B cell (primary cell): ENCODE measurements at regions not wholly inside any gene's neighbourhood (a gene's known extent, or its start where the extent isn't known, plus 50 kb on each side); places are given as distances from the start of the nearest gene placed in this dataset.

Experiments used
- ATAC-seq: fragments of 200-7000 bp; cut with Tn5 transposase; one replicate; pipeline ENCODE4 v1.10.0; 2021; ENCODE audit warnings: low read depth, mild to moderate bottlenecking, moderate number of reproducible peaks, moderate library complexity
- CTCF ChIA-PET: fragments of 350-600 bp; sonication (Branson Sonifier 250); formaldehyde crosslinking; loops from one replicate; lab custom pipeline; 2021; ENCODE audit warnings: antibody characterized with exemption, inconsistent platforms; lab: Charles Lee
- POLR2A ChIA-PET: fragments of 350-600 bp; sonication (Branson Sonifier 250); formaldehyde crosslinking; loops from one replicate; lab custom pipeline; 2021; ENCODE audit warnings: antibody characterized with exemption; lab: Charles Lee
- DNase-seq: peaks from one replicate; pipeline ENCODE4 v3.0.0; 2013
- H2AFZ ChIP-seq: 2 replicates; pipeline ENCODE4 v1.6.1; 2012; ENCODE audit warnings: mild to moderate bottlenecking, low read depth, low read length; ENCODE audit not compliant: insufficient read depth, poor library complexity, severe bottlenecking
- H3K27ac ChIP-seq, 2 donors: 1 replicate in 1 of 2; 2 replicates in 1 of 2; pipeline ENCODE4 v1.5.1; 2012 to 2013; ENCODE audit warnings: low read length in 2 of 2, mild to moderate bottlenecking in 2 of 2, moderate library complexity in 1 of 2
- H3K27me3 ChIP-seq, 4 experiments: fragments of 200-600 bp in 1 of 4; sonication (generic) in 1 of 4; replicated peaks in 1 of 4; 1 replicate in 2 of 4; 2 replicates in 2 of 4; pipeline versions ENCODE4 v1.6.1 to v1.7.0; 2013 to 2016; ENCODE audit warnings: low read length in 3 of 4, mild to moderate bottlenecking in 2 of 4, mixed read lengths in 1 of 4, moderate library complexity in 1 of 4; ENCODE audit not compliant: insufficient read depth in 4 of 4, control insufficient read depth in 3 of 4; ENCODE audit errors: control extremely low read depth in 1 of 4
- H3K36me3 ChIP-seq, 2 experiments: replicated peaks in 1 of 2; 1 replicate in 1 of 2; 2 replicates in 1 of 2; pipeline versions ENCODE4 v1.6.1 to v1.7.1; 2013; ENCODE audit warnings: low read length in 1 of 2; ENCODE audit not compliant: insufficient read depth in 2 of 2, control insufficient read depth in 1 of 2; ENCODE audit errors: control extremely low read depth in 1 of 2, extremely low read depth in 1 of 2
- H3K4me1 ChIP-seq, 2 donors: fragments of 200-600 bp in 1 of 2; sonication (generic) in 1 of 2; 1 replicate in 1 of 2; 2 replicates in 1 of 2; pipeline versions ENCODE4 v1.5.1 to v1.6.1; 2013 to 2017; ENCODE audit warnings: low read length in 2 of 2; ENCODE audit not compliant: control insufficient read depth in 2 of 2, insufficient read depth in 2 of 2
- H3K4me2 ChIP-seq: replicated peaks from 2 replicates; pipeline ENCODE3; 2012; ENCODE audit warnings: mild to moderate bottlenecking, low read depth, low read length; ENCODE audit not compliant: poor library complexity, severe bottlenecking
- H3K4me3 ChIP-seq, 5 experiments: fragments of 200-600 bp in 1 of 5; sonication (generic) in 1 of 5; 1 replicate in 3 of 5; 2 replicates in 2 of 5; pipeline versions ENCODE4 v1.5.1 to v1.7.0; 2011 to 2016; ENCODE audit warnings: low read length in 4 of 5, mild to moderate bottlenecking in 4 of 5, low read depth in 2 of 5, control low read depth in 1 of 5, moderate library complexity in 1 of 5; ENCODE audit not compliant: insufficient read depth in 1 of 5; ENCODE audit errors: control extremely low read depth in 1 of 5, extremely low read depth in 1 of 5
- H3K79me2 ChIP-seq: fragments of 200-600 bp; sonication (generic); one replicate; pipeline ENCODE4 v1.6.0; 2016; ENCODE audit warnings: low read length; ENCODE audit not compliant: control insufficient read depth, insufficient read depth
- H3K9ac ChIP-seq: fragments of 200-600 bp; sonication (generic); 2 replicates; pipeline ENCODE4 v1.6.1; 2017; ENCODE audit warnings: mild to moderate bottlenecking, low read length, moderate library complexity
- H3K9me3 ChIP-seq, 3 donors: one replicate each; pipeline versions ENCODE4 v1.6.1 to v1.7.1; 2013; ENCODE audit warnings: low read length in 2 of 3; ENCODE audit not compliant: control insufficient read depth in 2 of 3, insufficient read depth in 1 of 3; ENCODE audit errors: control extremely low read depth in 1 of 3
- H4K20me1 ChIP-seq: 2 replicates; pipeline ENCODE4 v1.6.0; 2012; ENCODE audit warnings: mild to moderate bottlenecking, low read length; ENCODE audit not compliant: insufficient read depth, control insufficient read depth, poor library complexity, severe bottlenecking
- H3K27ac Mint-ChIP-seq: one replicate; pipeline ENCODE4 v1.8.0; 2021; ENCODE audit warnings: mixed read lengths
- H3K27me3 Mint-ChIP-seq: one replicate; pipeline ENCODE4 v1.8.0; 2021; ENCODE audit warnings: mixed read lengths
- H3K4me1 Mint-ChIP-seq: one replicate; pipeline ENCODE4 v1.8.0; 2021; ENCODE audit warnings: mixed read lengths
- H3K4me3 Mint-ChIP-seq: one replicate; pipeline ENCODE4 v1.8.0; 2021; ENCODE audit warnings: mixed read lengths
- H3K9me3 Mint-ChIP-seq: one replicate; pipeline ENCODE4 v1.8.0; 2022; ENCODE audit warnings: mixed read lengths; ENCODE audit not compliant: insufficient read depth
- CTCF ChIP-seq: fragments of 200-600 bp; IDR thresholded peaks from one replicate; pipeline ENCODE4 v1.8.0; 2022; ENCODE audit warnings: antibody characterized with exemption, mild to moderate bottlenecking
- EZH2 ChIP-seq: IDR thresholded peaks from 2 replicates; pipeline ENCODE4 v1.6.1; 2012; ENCODE audit warnings: borderline replicate concordance, low read depth, mild to moderate bottlenecking, moderate library complexity, low read length; ENCODE audit not compliant: insufficient read depth, poor library complexity, severe bottlenecking
- WGBS: methylation state at CpG from one replicate; pipeline ENCODE4 v1.1.5; 2013; ENCODE audit warnings: missing lambda C conversion rate; ENCODE audit not compliant: insufficient coverage; 5-methylcytosine and 5-hydroxymethylcytosine counted together
- intact Hi-C: fragments of 100-400 bp; cut with micrococcal nuclease; formaldehyde crosslinking; loops from one replicate; pipeline ENCODE4 v1.10.0; 2022

GRCh38 chr17:5862395-5862794, 207.8 kb upstream of the WSCD1 start:
- Histone ChIP-seq H3K27me3 (no peaks in the 10 kb centered on the region), H3K27ac (no peak overlapping the region), H3K9ac (no peak overlapping the region), H3K9me3 (no peaks in the 10 kb centered on the region), H3K4me1 (no peaks in the 10 kb centered on the region), H3K79me2 (no peaks in the 10 kb centered on the region), H2AFZ (no peak overlapping the region), H3K4me3 (no peak overlapping the region), H4K20me1 (no peaks in the 10 kb centered on the region), H3K4me2 (no peak overlapping the region), H3K36me3 (no peaks in the 10 kb centered on the region)
- intact Hi-C loops = no loop called here
- no peak for TF ChIP-seq CTCF
- TF ChIP-seq EZH2 = no peak
- ChIA-PET POLR2A (no interaction called here), CTCF (no interaction called here)
- no peak for ATAC-seq
- H3K9me3 Mint-ChIP-seq = no peaks in the 10 kb centered on the region
- peaks cover 18% of the 10 kb centered on the region for H3K27me3 Mint-ChIP-seq
- H3K27ac Mint-ChIP-seq = no peak overlapping the region
- no peak overlapping the region for H3K4me3 Mint-ChIP-seq
- no peak for DNase-seq
- H3K4me1 Mint-ChIP-seq = no peaks in the 10 kb centered on the region

DNA sequence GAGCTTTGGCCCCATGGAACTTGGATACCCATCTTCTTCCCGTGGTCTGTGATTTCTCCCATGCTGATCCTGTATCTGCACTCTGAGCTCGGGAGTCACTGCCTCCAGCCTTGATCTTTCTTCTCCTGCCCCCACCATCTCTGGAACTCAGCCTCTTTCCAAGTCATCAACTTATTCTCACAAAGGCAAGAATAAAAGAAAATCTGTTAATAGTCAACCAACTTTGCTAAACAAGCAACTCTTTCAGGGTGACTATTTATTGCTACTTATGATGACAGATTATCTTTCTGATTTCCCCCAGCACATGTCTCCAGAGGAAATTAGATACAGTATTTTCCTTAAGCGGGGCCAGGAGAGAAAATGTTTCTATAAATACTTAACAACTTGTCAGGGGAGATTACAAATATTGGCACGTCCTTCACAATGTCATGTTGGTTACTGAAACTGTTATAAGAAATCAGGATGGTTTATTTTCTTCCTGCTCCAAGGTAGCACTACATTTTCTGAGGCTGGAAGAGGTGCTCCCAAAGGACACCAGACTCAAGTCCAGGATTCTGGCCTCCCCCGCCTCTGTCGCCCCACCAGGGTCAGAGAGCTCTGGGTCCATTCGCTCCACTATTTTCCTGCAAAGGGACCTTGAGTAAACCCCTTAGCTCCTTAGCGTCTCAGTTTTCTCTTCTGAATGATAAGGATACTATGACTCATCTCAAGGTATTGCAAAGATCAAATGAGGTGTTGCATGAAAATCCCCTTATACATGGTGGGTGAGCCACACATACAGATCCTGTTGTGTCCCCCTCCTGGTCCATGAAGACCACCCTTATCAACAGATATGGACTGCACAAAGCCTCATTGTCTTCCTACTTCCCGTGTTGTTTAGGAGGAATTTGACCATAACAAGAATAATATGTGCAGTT, 205.2 kb upstream of the WSCD1 start:
- intact Hi-C loops = no loop called here
- Mint-ChIP-seq H3K4me3 (no peak overlapping the region), H3K4me1 (no peaks in the 10 kb centered on the region), H3K27me3 (peaks cover 16% of the 10 kb centered on the region), H3K27ac (no peak overlapping the region), H3K9me3 (no peaks in the 10 kb centered on the region)
- CTCF ChIA-PET = no interaction called here
- no peak overlapping the region for H3K27ac ChIP-seq
- ATAC-seq = no peak
- H3K27me3 ChIP-seq = no peaks in the 10 kb centered on the region
- TF ChIP-seq EZH2 = no peak
- TF ChIP-seq CTCF = no peak
- DNase-seq = no peak
- no peak overlapping the region for H3K9ac ChIP-seq
- H3K4me1 ChIP-seq = no peaks in the 10 kb centered on the region
- H3K79me2 ChIP-seq = no peaks in the 10 kb centered on the region
- POLR2A ChIA-PET = no interaction called here
- no peaks in the 10 kb centered on the region for H4K20me1 ChIP-seq
- no peaks in the 10 kb centered on the region for H3K36me3 ChIP-seq
- no peak overlapping the region for H3K4me2 ChIP-seq
- no peak overlapping the region for H3K4me3 ChIP-seq
- 85% methylated on average over 5 of the region's 9 CpGs for WGBS
- H3K9me3 ChIP-seq = no peaks in the 10 kb centered on the region
- H2AFZ ChIP-seq = no peak overlapping the region
